Lung (tissue), 11 donors: ENCODE measurements at regions not wholly inside any gene's neighbourhood (a gene's known extent, or its start where the extent isn't known, plus 50 kb on each side); places are given as distances from the start of the nearest gene placed in this dataset.

Source experiments
- ATAC-seq: fragments of 200-7000 bp; cut with Tn5 transposase; one replicate; pipeline ENCODE4 v1.9.1; 2020; ENCODE audit warnings: moderate number of reproducible peaks; ENCODE audit not compliant: insufficient read depth, low FRiP score
- DNase-seq, 3 donors: peaks; one replicate each; pipeline ENCODE4 v3.0.0-alpha.2; 2013 to 2017
- H3K27ac ChIP-seq, 2 donors: one replicate each; pipeline ENCODE4 v1.5.1; 2013; ENCODE audit warnings: mild to moderate bottlenecking in 2 of 2, moderate library complexity in 2 of 2, control low read depth in 1 of 2, inconsistent platforms in 1 of 2, low read depth in 1 of 2, low read length in 1 of 2
- H3K27me3 ChIP-seq, 3 donors: one replicate each; pipeline ENCODE4 v1.5.1; 2013; ENCODE audit warnings: low read length in 2 of 3; ENCODE audit not compliant: control insufficient read depth in 3 of 3, insufficient read depth in 3 of 3
- H3K36me3 ChIP-seq, 4 donors: one replicate each; pipeline ENCODE4 v1.5.1; 2013; ENCODE audit warnings: low read length in 4 of 4, mild to moderate bottlenecking in 1 of 4, moderate library complexity in 1 of 4; ENCODE audit not compliant: control insufficient read depth in 4 of 4, insufficient read depth in 4 of 4
- H3K4me1 ChIP-seq, 5 donors: one replicate each; pipeline ENCODE4 v1.5.1; 2013; ENCODE audit warnings: low read length in 5 of 5, mild to moderate bottlenecking in 2 of 5, moderate library complexity in 1 of 5; ENCODE audit not compliant: control insufficient read depth in 5 of 5, insufficient read depth in 5 of 5
- H3K4me3 ChIP-seq: one replicate; pipeline ENCODE4 v1.5.1; 2013; ENCODE audit warnings: mild to moderate bottlenecking, control low read depth, moderate library complexity
- H3K9ac ChIP-seq, 2 donors: one replicate each; pipeline ENCODE4 v1.5.1; 2013; ENCODE audit warnings: low read length in 2 of 2, control low read depth in 1 of 2; ENCODE audit not compliant: insufficient read depth in 1 of 2
- H3K9me3 ChIP-seq, 4 donors: one replicate each; pipeline ENCODE4 v1.5.1; 2013; ENCODE audit warnings: low read length in 3 of 4, mild to moderate bottlenecking in 1 of 4, moderate library complexity in 1 of 4; ENCODE audit not compliant: control insufficient read depth in 4 of 4, insufficient read depth in 3 of 4
- CTCF ChIP-seq: IDR thresholded peaks from 2 replicates; pipeline ENCODE4 v1.5.1; 2012; ENCODE audit warnings: mild to moderate bottlenecking; ENCODE audit errors: control extremely low read depth, extremely low read depth
- WGBS, 2 donors: extraction: QIAGEN DNeasy Blood & Tissue Kit; methylation state at CpG; one replicate each; pipeline ENCODE4 v1.1.7; 2013; 5-methylcytosine and 5-hydroxymethylcytosine counted together
- donor health status: control.
- donor health status: control.
- donor health status: Bipolar disorder and iron deficiency.
- donor health status: healthy.
- donor health status: DM: yes; HTN: yes; CAD: no.

DNA sequence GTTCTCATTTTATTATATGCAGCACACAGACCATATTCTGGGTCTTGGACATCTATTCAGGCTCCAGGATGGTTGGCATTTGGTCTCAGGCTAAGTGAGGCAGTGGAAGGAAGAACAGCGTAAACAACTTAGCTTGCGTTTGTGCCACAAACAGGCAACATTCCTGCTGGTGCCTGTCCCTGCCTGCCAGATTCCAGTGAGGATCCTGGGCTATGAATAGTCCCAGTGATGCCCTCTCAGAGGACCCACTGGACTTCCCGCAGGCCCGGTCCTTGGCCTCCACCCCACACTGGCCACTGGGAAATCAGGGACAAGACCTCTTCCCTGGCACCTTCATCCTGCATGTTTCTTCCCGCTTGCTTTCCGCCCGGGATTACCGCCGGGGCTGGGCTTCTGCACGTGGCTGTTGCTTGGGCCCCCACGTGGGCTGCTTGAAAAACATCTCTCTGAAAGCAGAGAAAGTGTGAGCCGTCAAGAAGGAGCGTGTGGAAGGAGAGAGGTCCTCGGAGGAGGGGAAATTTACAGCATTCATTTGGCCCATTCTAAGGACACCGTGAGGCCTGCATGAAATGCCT is 145.1 kb upstream of the WNT4 start:
- DNase-seq (peak in 2 of 3 donors; percentile 8 to 17), ATAC-seq (no peak)
- Histone ChIP-seq H3K27me3 (no peaks in the 10 kb centered on the region), H3K36me3 (no peaks in the 10 kb centered on the region), H3K4me1 (no peaks in the 10 kb centered on the region), H3K9me3 (no peaks in the 10 kb centered on the region), H3K27ac (no peak overlapping the region), H3K4me3 (no peak overlapping the region), H3K9ac (no peak overlapping the region)
- WGBS, 2 donors: 62 to 67% methylated on average over 15 of the region's 15 CpGs
- no peak for TF ChIP-seq CTCF

GRCh38 chr1:22288593-22289241 is 145.8 kb upstream of the WNT4 start:
- Histone ChIP-seq H3K27me3 (no peaks in the 10 kb centered on the region), H3K9me3 (no peaks in the 10 kb centered on the region), H3K4me1 (no peaks in the 10 kb centered on the region), H3K9ac (no peak overlapping the region), H3K36me3 (no peaks in the 10 kb centered on the region), H3K27ac (no peak overlapping the region), H3K4me3 (no peak overlapping the region)
- DNase-seq: peak in 1 of 3 donors; percentile 5
- no peak for ATAC-seq
- no peak for TF ChIP-seq CTCF
- 72 to 80% methylated on average over 4 of the region's 4 CpGs for WGBS, 2 donors

GRCh38 chr1:22289307-22289995 is 146.6 kb upstream of the WNT4 start:
- Histone ChIP-seq H3K4me1 (no peaks in the 10 kb centered on the region), H3K27me3 (no peaks in the 10 kb centered on the region), H3K27ac (no peak overlapping the region), H3K4me3 (no peak overlapping the region), H3K9ac (no peak overlapping the region), H3K9me3 (no peaks in the 10 kb centered on the region), H3K36me3 (no peaks in the 10 kb centered on the region)
- 76% methylated on average over 11 of the region's 11 CpGs for WGBS, 2 donors
- TF ChIP-seq CTCF: no peak
- DNase-seq (peak; percentile 11 to 34 (median 15)), ATAC-seq (no peak)
